HL-60 (cell line): ENCODE measurements at regions not wholly inside any gene's neighbourhood (a gene's known extent, or its start where the extent isn't known, plus 50 kb on each side); places are given as distances from the start of the nearest gene placed in this dataset.

Experiments used
- DNase-seq, 2 experiments: peaks; one replicate each; pipeline ENCODE4 v3.0.0-alpha.2; 2010 to 2020; ENCODE audit warnings: low read depth in 1 of 2, low spot score in 1 of 2
- H3K27ac ChIP-seq: fragments of 250-450 bp; sonication (Bioruptor Pico); replicated peaks from 2 replicates; pipeline ENCODE4 v1.5.1; 2020; ENCODE audit warnings: mild to moderate bottlenecking, moderate library complexity
- H3K27me3 ChIP-seq: fragments of 250-450 bp; sonication (Bioruptor Pico); 2 replicates; pipeline ENCODE4 v1.5.1; 2021; ENCODE audit warnings: mild to moderate bottlenecking, moderate library complexity; ENCODE audit not compliant: insufficient read depth, poor library complexity, severe bottlenecking
- H3K4me3 ChIP-seq: replicated peaks from 2 replicates; pipeline ENCODE4 v1.5.1; 2011; ENCODE audit warnings: mild to moderate bottlenecking, control low read depth, low read length; ENCODE audit not compliant: insufficient read depth
- GABPA ChIP-seq: IDR thresholded peaks from 2 replicates; pipeline ENCODE4 v1.6.1; 2012; ENCODE audit warnings: low read depth
- POLR2AphosphoS5 ChIP-seq: IDR thresholded peaks from 2 replicates; pipeline ENCODE4 v1.6.1; 2012; ENCODE audit warnings: low read depth
- SPI1 ChIP-seq: IDR thresholded peaks from 2 replicates; pipeline ENCODE4 v1.6.1; 2012; ENCODE audit warnings: low read depth, mild to moderate bottlenecking, borderline replicate concordance
- TF ChIP-seq, protein P1 (sequence below): IDR thresholded peaks from 2 replicates; pipeline ENCODE4 v1.6.1; 2012; ENCODE audit warnings: low read depth; ENCODE audit not compliant: insufficient replicate concordance
- TF ChIP-seq, protein P2 (sequence below): IDR thresholded peaks from one replicate; pipeline ENCODE4 v1.5.1; 2011; ENCODE audit warnings: low read length, control low read depth, inconsistent platforms; ENCODE audit not compliant: insufficient read depth

DNA sequence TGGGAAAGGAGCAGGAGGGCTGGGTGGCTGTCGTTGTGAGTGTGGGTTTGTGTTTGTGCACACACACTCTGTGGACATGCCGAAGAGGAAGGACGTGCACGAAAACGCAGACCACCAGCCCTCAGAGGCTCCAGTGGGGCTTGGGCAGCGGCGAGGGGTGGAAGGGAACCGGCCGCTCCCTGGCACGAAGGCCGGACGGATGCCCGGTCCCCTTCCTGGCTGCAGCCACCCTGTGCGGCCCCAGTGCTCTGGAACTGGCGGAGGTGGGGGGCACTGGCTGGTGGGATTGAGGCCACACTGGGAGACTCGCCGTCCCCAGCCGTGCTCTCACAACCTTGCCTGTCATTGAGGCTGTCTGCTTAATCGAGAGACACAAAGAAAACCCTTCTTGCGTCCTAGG lies 852.6 kb upstream of the SALL3 start:
- Histone ChIP-seq H3K27me3 (no peaks in the 10 kb centered on the region), H3K27ac (no peak overlapping the region), H3K4me3 (no peak overlapping the region)
- no peak for TF ChIP-seq SPI1
- no peak for TF ChIP-seq GABPA
- TF ChIP-seq, protein P1, sequence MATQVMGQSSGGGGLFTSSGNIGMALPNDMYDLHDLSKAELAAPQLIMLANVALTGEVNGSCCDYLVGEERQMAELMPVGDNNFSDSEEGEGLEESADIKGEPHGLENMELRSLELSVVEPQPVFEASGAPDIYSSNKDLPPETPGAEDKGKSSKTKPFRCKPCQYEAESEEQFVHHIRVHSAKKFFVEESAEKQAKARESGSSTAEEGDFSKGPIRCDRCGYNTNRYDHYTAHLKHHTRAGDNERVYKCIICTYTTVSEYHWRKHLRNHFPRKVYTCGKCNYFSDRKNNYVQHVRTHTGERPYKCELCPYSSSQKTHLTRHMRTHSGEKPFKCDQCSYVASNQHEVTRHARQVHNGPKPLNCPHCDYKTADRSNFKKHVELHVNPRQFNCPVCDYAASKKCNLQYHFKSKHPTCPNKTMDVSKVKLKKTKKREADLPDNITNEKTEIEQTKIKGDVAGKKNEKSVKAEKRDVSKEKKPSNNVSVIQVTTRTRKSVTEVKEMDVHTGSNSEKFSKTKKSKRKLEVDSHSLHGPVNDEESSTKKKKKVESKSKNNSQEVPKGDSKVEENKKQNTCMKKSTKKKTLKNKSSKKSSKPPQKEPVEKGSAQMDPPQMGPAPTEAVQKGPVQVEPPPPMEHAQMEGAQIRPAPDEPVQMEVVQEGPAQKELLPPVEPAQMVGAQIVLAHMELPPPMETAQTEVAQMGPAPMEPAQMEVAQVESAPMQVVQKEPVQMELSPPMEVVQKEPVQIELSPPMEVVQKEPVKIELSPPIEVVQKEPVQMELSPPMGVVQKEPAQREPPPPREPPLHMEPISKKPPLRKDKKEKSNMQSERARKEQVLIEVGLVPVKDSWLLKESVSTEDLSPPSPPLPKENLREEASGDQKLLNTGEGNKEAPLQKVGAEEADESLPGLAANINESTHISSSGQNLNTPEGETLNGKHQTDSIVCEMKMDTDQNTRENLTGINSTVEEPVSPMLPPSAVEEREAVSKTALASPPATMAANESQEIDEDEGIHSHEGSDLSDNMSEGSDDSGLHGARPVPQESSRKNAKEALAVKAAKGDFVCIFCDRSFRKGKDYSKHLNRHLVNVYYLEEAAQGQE, result no peak
- no peak for TF ChIP-seq POLR2AphosphoS5
- TF ChIP-seq, protein P2, sequence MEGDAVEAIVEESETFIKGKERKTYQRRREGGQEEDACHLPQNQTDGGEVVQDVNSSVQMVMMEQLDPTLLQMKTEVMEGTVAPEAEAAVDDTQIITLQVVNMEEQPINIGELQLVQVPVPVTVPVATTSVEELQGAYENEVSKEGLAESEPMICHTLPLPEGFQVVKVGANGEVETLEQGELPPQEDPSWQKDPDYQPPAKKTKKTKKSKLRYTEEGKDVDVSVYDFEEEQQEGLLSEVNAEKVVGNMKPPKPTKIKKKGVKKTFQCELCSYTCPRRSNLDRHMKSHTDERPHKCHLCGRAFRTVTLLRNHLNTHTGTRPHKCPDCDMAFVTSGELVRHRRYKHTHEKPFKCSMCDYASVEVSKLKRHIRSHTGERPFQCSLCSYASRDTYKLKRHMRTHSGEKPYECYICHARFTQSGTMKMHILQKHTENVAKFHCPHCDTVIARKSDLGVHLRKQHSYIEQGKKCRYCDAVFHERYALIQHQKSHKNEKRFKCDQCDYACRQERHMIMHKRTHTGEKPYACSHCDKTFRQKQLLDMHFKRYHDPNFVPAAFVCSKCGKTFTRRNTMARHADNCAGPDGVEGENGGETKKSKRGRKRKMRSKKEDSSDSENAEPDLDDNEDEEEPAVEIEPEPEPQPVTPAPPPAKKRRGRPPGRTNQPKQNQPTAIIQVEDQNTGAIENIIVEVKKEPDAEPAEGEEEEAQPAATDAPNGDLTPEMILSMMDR, result no peak
- no peak for DNase-seq

DNA sequence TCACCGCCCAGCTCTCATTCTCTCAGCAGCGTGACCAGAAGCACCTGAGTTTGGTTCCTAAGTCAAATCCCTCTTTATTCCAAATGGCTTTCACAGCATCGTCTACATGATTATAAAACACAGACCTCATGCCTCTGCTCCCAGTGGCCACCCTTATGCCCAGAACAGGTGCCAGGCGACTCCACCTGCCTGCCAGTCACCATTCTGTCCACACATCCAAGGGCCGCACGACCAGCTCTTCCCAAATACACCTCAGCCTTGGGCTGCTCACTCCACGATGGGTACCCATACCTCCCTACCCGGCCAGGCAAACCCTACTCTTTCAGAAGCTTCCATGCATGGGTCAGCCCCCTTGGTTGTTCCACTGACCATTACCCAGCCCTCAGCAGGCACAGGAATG lies 851.6 kb upstream of the SALL3 start:
- Histone ChIP-seq H3K27me3 (no peaks in the 10 kb centered on the region), H3K4me3 (no peak overlapping the region), H3K27ac (no peak overlapping the region)
- TF ChIP-seq SPI1 (no peak), POLR2AphosphoS5 (no peak), GABPA (no peak)
- TF ChIP-seq, protein P2, result no peak
- TF ChIP-seq, protein P1, result no peak
- DNase-seq, result no peak

DNA sequence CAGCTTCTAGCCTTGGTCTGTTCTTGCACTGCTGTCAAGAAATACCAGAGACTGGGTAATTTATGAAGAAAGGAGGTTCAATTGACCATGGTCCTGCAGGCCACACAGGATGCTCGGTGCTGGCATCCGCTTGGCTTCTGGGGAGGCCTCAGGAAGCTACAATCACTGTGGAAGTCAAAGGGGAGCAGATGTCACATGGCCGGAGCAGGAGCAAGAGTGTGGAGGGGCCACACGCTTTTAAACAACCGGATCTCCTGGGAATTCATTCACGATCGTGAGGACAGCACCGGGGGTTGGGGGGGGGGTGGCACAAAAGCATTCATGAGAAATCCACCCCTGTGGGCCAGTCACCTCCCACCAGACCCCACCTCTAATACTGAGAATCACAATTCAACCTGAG lies 850.4 kb upstream of the SALL3 start:
- Histone ChIP-seq H3K27ac (no peak overlapping the region), H3K4me3 (no peak overlapping the region), H3K27me3 (no peaks in the 10 kb centered on the region)
- TF ChIP-seq SPI1 (no peak), POLR2AphosphoS5 (no peak), GABPA (no peak)
- TF ChIP-seq, protein P1, result no peak
- TF ChIP-seq, protein P2, result no peak
- DNase-seq, result no peak
